Activated CD8-positive, alpha-beta T cell treated with anti-CD3 and anti-CD28 coated beads, Interleukin-2, amount 10 ng/mL, durations not matched to agents 7 days and 5 days (primary cell): ENCODE measurements at regions not wholly inside any gene's neighbourhood (a gene's known extent, or its start where the extent isn't known, plus 50 kb on each side); places are given as distances from the start of the nearest gene placed in this dataset.

ENCODE experiments used
- ATAC-seq: fragments of 150-1000 bp; cut with Tn5 transposase; one replicate; pipeline ENCODE4 v1.10.0; 2021; ENCODE audit warnings: moderate library complexity
- CTCF ChIA-PET: fragments of 350-600 bp; sonication (Branson Sonifier 250); formaldehyde crosslinking; loops from one replicate; lab custom pipeline; 2021; ENCODE audit warnings: antibody characterized with exemption; lab: Charles Lee
- POLR2A ChIA-PET: fragments of 350-600 bp; sonication (Branson Sonifier 250); formaldehyde crosslinking; loops from one replicate; lab custom pipeline; 2021; ENCODE audit warnings: antibody characterized with exemption; lab: Charles Lee
- DNase-seq: peaks from one replicate; pipeline ENCODE4 v3.0.0-alpha.2; 2020
- H3K27ac Mint-ChIP-seq: one replicate; pipeline ENCODE4 v1.8.0; 2021; ENCODE audit warnings: mild to moderate bottlenecking, mixed read lengths
- H3K27me3 Mint-ChIP-seq: one replicate; pipeline ENCODE4 v1.8.0; 2021; ENCODE audit warnings: low read depth, mixed read lengths
- H3K36me3 Mint-ChIP-seq: one replicate; pipeline ENCODE4 v1.8.0; 2021; ENCODE audit warnings: low read depth, mixed read lengths
- H3K4me1 Mint-ChIP-seq: one replicate; pipeline ENCODE4 v1.8.0; 2021; ENCODE audit warnings: low read depth, mixed read lengths
- H3K4me3 Mint-ChIP-seq: one replicate; pipeline ENCODE4 v1.8.0; 2021; ENCODE audit warnings: mild to moderate bottlenecking, mixed read lengths
- H3K9me3 Mint-ChIP-seq: one replicate; pipeline ENCODE4 v1.8.0; 2022; ENCODE audit warnings: mixed read lengths; ENCODE audit not compliant: insufficient read depth

DNA sequence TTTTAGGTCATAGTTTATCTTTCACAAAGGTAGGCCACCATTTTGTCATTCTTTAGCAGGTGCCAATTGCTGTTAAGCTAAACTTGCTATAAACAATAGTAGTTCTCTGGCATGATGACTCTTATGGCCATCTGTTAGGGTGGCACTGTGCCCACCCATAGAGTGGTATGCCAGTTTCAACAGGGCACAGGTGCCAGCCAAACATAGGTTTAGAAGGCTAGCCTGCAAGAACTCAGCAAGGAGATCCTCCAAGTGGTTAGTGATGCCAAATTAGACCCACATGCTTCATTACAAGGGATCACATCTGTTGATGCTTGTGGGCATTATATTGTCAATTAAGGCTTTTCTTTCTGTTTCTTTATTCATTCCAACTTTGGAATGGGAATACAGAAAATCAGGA is 204.5 kb downstream of the FMR1NB start:
- H3K27ac Mint-ChIP-seq = no peak overlapping the region
- no peak for DNase-seq
- no peaks in the 10 kb centered on the region for H3K36me3 Mint-ChIP-seq
- no peaks in the 10 kb centered on the region for H3K27me3 Mint-ChIP-seq
- no peaks in the 10 kb centered on the region for H3K4me1 Mint-ChIP-seq
- ATAC-seq = no peak
- POLR2A ChIA-PET = no interaction called here
- CTCF ChIA-PET = no interaction called here
- H3K9me3 Mint-ChIP-seq = no peaks in the 10 kb centered on the region
- no peak overlapping the region for H3K4me3 Mint-ChIP-seq

DNA sequence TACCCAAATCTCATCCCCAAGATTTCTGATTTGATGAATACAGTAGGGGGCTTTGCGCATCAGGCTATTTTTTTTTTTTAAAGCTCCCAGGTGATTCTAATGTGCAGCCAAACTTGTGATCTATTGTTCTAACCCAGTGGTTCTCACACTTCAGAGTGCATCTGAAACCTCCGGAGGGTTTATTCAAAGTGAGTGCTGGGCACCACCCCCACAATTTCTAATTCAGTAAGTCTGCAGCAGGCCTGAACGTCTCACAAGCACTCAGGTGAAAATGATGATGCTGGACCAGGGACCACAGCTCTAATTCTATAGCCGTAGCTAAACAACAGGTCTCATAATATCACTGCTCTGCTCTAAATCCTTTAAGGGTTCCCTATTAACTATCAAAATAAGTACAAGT is 211.4 kb downstream of the FMR1NB start:
- DNase-seq (no peak), ATAC-seq (no peak)
- ChIA-PET CTCF (interaction anchor here (0.6 kb wide), 1 partner anchor 8 kb away, joined by 3 read pairs; no protein-coding TSS in a partner anchor), POLR2A (no interaction called here)
- no peaks in the 10 kb centered on the region for H3K9me3 Mint-ChIP-seq
- H3K4me3 Mint-ChIP-seq = no peak overlapping the region
- H3K27me3 Mint-ChIP-seq = no peaks in the 10 kb centered on the region
- H3K27ac Mint-ChIP-seq = no peak overlapping the region
- no peaks in the 10 kb centered on the region for H3K36me3 Mint-ChIP-seq
- no peaks in the 10 kb centered on the region for H3K4me1 Mint-ChIP-seq

DNA sequence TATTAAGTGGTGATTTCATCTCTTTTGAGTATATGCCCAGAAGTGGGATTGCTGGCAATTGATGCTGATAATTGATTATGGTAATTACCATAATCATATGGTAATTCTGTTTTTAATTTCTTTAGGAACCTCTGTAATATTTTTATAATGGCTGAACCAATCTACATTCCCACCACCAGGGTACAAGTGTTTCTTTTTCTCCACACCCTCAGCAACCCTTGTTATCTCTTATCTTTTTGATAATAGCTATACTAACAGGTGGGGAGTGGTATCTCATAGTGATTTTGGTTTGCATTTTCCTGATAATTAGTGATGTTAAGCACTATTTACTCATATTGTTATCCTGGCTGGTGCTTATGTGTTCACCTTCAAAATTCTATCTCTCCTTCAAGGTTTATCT is 212.6 kb downstream of the FMR1NB start:
- no peaks in the 10 kb centered on the region for H3K9me3 Mint-ChIP-seq
- ChIA-PET CTCF (no interaction called here), POLR2A (no interaction called here)
- no peaks in the 10 kb centered on the region for H3K4me1 Mint-ChIP-seq
- H3K27me3 Mint-ChIP-seq = no peaks in the 10 kb centered on the region
- H3K27ac Mint-ChIP-seq = no peak overlapping the region
- DNase-seq = no peak
- no peaks in the 10 kb centered on the region for H3K36me3 Mint-ChIP-seq
- no peak for ATAC-seq
- no peak overlapping the region for H3K4me3 Mint-ChIP-seq

DNA sequence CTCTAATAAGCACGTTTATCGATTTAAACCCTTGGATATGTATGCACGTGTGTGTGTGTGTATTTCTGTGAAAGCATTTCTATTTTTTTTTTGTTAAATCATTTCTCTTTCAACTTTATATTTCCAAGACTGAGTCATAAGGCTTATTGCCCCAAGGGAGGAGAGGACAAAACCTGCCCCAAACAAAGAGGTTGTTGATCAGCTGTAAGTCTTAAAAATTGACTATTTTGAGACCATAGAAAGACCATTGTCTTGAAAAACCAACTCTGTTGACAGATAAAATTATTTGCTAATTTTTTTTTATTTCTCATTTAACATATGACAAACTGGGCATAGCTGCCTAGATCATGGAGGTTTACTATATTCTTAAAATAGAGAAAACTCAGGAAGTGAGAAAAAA is 222.4 kb downstream of the FMR1NB start:
- Mint-ChIP-seq H3K27ac (no peak overlapping the region), H3K27me3 (no peaks in the 10 kb centered on the region), H3K9me3 (no peaks in the 10 kb centered on the region), H3K4me1 (no peaks in the 10 kb centered on the region), H3K36me3 (no peaks in the 10 kb centered on the region), H3K4me3 (no peak overlapping the region)
- ChIA-PET CTCF (no interaction called here), POLR2A (no interaction called here)
- no peak for DNase-seq
- no peak for ATAC-seq

DNA sequence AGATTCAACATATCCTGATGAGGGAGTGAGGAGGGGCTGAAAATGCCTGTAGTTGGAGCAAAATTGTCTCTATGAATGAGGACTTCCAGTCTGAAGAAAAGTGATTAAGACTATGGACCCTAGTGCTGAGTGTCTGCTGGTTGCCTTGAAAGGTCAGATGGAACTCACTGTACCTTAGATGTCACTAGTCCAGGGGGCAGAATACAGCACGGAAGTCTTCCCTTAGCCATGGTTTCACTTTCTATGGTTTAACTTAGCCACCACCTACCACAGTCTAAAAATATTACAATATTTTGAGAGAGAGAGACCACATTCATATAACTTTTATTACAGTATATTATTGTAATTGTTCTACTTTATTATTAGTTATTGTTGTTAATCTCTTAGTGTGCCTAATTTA is 223.1 kb downstream of the FMR1NB start:
- Mint-ChIP-seq H3K36me3 (no peaks in the 10 kb centered on the region), H3K9me3 (no peaks in the 10 kb centered on the region), H3K27ac (no peak overlapping the region), H3K27me3 (no peaks in the 10 kb centered on the region), H3K4me1 (no peaks in the 10 kb centered on the region), H3K4me3 (no peak overlapping the region)
- ATAC-seq = no peak
- POLR2A ChIA-PET = no interaction called here
- DNase-seq = no peak
- CTCF ChIA-PET = no interaction called here

DNA sequence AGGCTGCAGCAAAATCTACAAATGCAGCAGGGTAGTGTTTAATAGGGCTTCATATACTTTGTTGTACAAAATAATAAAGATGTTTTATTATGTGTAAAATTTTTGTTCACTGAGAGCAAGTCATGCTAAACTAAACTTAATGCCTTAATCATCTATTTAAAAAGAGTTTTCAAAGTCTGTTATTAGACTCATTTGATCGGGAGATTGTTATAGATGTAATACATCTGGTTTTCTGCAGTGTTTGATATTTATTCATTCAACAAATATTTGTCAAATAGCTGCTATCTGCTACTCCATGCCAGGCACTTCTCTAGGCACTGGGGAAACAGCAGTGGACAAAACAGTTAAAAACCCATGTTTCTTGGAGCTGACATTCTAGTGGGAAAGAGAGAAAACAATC is 233.6 kb downstream of the FMR1NB start:
- no peaks in the 10 kb centered on the region for H3K27me3 Mint-ChIP-seq
- no peaks in the 10 kb centered on the region for H3K9me3 Mint-ChIP-seq
- ATAC-seq (no peak), DNase-seq (no peak)
- ChIA-PET POLR2A (no interaction called here), CTCF (no interaction called here)
- H3K4me1 Mint-ChIP-seq = no peaks in the 10 kb centered on the region
- no peak overlapping the region for H3K4me3 Mint-ChIP-seq
- H3K27ac Mint-ChIP-seq = no peak overlapping the region
- H3K36me3 Mint-ChIP-seq = no peaks in the 10 kb centered on the region

DNA sequence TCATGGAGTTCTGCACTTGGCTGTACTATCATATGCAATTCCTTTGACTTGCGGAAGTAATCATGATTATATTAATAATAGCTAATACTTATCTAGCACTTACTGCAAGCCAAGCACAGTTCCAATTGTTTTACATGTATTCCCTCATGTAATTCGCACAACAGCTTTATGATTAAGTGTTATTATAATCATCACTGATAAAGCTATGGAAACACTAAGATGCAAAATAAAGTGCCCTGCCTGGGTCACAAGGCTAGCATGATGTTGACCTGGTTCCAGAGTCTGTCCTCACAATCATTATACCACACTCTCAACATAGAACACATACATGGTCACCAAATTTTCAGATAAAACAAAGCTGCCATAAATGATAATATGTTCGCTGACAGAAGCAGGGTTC is 234.6 kb downstream of the FMR1NB start:
- ChIA-PET CTCF (no interaction called here), POLR2A (no interaction called here)
- DNase-seq (no peak), ATAC-seq (no peak)
- no peaks in the 10 kb centered on the region for H3K4me1 Mint-ChIP-seq
- no peak overlapping the region for H3K27ac Mint-ChIP-seq
- no peaks in the 10 kb centered on the region for H3K27me3 Mint-ChIP-seq
- H3K9me3 Mint-ChIP-seq = no peaks in the 10 kb centered on the region
- H3K4me3 Mint-ChIP-seq = no peak overlapping the region
- no peaks in the 10 kb centered on the region for H3K36me3 Mint-ChIP-seq

DNA sequence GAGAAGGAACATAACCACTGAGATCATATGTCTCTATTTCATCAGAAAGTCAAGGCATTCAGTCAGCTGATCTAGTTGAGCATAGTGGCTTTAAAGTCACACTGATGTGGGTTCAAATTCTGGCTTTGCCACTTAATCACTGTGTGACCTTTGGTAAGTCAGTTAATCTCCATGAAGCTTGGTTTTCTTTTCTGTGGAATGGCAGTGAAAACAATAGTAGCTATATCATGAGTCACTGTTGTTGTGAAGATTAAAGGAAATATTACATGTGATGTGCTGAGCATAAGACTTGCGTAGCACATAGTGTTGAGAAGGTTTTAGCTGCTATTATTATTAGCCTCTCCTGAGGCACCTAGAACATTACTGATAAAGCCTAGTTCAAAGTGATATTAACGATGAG is 242.2 kb downstream of the FMR1NB start:
- no peaks in the 10 kb centered on the region for H3K27me3 Mint-ChIP-seq
- POLR2A ChIA-PET = no interaction called here
- H3K4me1 Mint-ChIP-seq = no peaks in the 10 kb centered on the region
- H3K27ac Mint-ChIP-seq = no peak overlapping the region
- no peaks in the 10 kb centered on the region for H3K36me3 Mint-ChIP-seq
- H3K9me3 Mint-ChIP-seq = no peaks in the 10 kb centered on the region
- DNase-seq (no peak), ATAC-seq (no peak)
- CTCF ChIA-PET = no interaction called here
- H3K4me3 Mint-ChIP-seq = no peak overlapping the region

DNA sequence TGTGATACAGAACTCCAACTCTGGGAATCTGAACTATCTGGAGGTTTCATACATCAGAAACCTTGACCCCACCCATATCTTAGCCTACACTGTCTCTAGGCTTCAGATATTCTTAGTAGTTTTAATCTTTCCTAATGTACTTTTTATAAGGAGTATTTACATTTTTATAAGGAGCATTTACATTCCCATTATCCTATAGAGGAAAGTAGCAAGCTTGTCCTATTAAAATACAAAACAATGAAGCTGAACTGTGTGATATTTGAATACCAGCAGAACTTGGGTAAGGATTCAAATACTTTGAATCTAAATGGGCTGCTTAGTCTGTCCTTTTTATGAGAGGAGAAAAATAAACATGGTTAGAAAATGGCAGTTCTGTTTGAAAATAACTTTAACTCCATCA is 247.4 kb downstream of the FMR1NB start:
- Mint-ChIP-seq H3K27me3 (no peaks in the 10 kb centered on the region), H3K4me1 (no peaks in the 10 kb centered on the region), H3K4me3 (no peak overlapping the region), H3K27ac (no peak overlapping the region), H3K36me3 (no peaks in the 10 kb centered on the region), H3K9me3 (no peaks in the 10 kb centered on the region)
- ChIA-PET POLR2A (no interaction called here), CTCF (no interaction called here)
- DNase-seq (no peak), ATAC-seq (no peak)

DNA sequence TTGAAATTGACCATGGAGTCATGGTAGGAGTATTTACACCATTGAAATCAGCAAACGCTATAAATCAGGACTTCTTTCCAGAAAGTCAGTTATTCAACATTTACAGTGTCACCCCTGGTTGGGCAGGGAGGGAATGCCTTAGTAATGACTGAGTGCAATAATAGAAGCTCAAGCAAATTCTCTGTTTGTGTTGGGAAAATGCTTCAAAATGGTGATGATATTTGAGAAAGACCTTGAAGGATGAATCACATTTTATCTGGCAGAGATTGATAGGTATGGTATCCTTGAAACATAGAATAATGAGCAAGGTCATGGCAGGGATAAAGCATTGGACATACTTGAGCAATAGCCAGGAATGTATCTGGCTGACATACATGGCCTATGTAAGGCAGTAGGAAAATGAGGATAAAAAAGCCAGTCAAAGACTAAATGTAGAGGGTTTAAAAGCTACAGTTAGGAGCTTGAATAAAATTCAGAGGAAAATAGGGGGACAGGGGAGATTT is 248.7 kb downstream of the FMR1NB start:
- no peaks in the 10 kb centered on the region for H3K9me3 Mint-ChIP-seq
- H3K36me3 Mint-ChIP-seq = no peaks in the 10 kb centered on the region
- no peaks in the 10 kb centered on the region for H3K27me3 Mint-ChIP-seq
- no peaks in the 10 kb centered on the region for H3K4me1 Mint-ChIP-seq
- CTCF ChIA-PET = no interaction called here
- POLR2A ChIA-PET = no interaction called here
- ATAC-seq = no peak
- DNase-seq = no peak
- H3K27ac Mint-ChIP-seq = no peak overlapping the region
- no peak overlapping the region for H3K4me3 Mint-ChIP-seq

DNA sequence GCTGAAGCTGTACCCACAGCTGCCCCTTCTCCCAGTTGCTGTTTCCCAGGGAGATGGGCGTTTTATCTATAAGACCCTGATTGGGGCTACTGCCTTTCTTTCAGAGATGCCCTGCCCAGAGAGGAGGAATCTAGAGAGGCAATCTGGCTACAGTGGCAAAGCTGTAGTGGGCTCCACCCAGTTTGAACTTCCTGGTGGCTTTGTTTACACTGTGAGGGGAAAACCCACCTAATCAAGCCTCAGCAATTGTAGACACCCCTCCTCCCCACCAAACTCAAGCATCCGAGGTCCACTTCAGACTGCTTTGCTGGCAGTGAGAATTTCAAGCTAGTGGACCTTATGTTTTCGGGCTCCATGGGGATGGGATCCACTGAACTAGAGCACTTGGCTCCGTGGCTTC is 240.4 kb upstream of the AFF2 start:
- ATAC-seq (no peak), DNase-seq (no peak)
- Mint-ChIP-seq H3K4me1 (peaks cover 3% of the 10 kb centered on the region), H3K36me3 (peaks cover 5% of the 10 kb centered on the region), H3K27ac (no peak overlapping the region), H3K27me3 (no peaks in the 10 kb centered on the region), H3K9me3 (peaks cover 16% of the 10 kb centered on the region), H3K4me3 (no peak overlapping the region)
- ChIA-PET CTCF (no interaction called here), POLR2A (no interaction called here)

DNA sequence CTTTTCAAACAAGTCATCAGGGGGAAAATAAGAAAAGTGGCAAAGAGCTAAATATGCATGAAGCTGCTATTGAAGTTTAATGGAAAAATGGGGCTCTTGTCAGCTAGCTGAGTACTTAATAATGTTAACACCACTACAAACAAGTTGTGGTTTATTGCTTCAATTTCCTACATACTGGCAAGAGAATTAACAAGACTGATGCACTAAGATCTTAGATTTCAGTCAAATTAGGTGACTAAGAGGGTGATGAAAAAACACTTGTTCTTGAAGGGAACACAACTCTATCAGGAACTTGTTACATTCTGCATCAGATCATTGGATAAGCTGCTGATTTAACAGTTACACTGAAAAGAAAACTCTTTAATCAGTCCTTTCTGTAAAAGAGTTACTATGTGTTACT is 234.6 kb upstream of the AFF2 start:
- Mint-ChIP-seq H3K36me3 (peaks cover 2% of the 10 kb centered on the region), H3K27me3 (no peaks in the 10 kb centered on the region), H3K9me3 (peaks cover 13% of the 10 kb centered on the region), H3K27ac (no peak overlapping the region), H3K4me3 (no peak overlapping the region), H3K4me1 (peaks cover 9% of the 10 kb centered on the region)
- POLR2A ChIA-PET = no interaction called here
- ATAC-seq = no peak
- no peak for DNase-seq
- CTCF ChIA-PET = no interaction called here

DNA sequence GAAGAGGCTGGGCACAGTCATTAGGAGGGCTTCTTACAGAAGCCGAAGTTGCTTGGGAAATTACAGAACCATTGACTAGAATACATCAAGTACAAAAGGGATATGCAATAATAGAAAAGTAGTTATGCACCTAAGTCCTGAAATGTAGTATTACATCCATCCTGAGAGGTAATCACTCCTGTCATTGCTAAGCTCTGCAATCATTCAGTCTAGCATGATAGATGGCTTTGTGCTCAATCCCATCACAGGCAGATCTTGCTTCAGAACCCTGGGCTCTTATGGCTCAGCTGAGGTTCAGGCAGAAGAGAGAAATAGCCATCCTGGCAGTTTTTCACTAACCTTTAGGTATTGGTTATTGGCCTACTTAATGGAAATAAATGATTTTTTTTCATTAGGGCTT is 231.7 kb upstream of the AFF2 start:
- ChIA-PET POLR2A (no interaction called here), CTCF (no interaction called here)
- DNase-seq (no peak), ATAC-seq (no peak)
- H3K36me3 Mint-ChIP-seq = no peaks in the 10 kb centered on the region
- H3K27ac Mint-ChIP-seq = no peak overlapping the region
- H3K4me1 Mint-ChIP-seq = peaks cover 16% of the 10 kb centered on the region
- no peaks in the 10 kb centered on the region for H3K27me3 Mint-ChIP-seq
- H3K9me3 Mint-ChIP-seq = peaks cover 2% of the 10 kb centered on the region
- H3K4me3 Mint-ChIP-seq = no peak overlapping the region
